K562 (cell line): ENCODE measurements at regions not wholly inside any gene's neighbourhood (a gene's known extent, or its start where the extent isn't known, plus 50 kb on each side); places are given as distances from the start of the nearest gene placed in this dataset.

Experiments used
- ATAC-seq: fragments of 200-7000 bp; cut with Tn5 transposase; 3 replicates; pipeline ENCODE4 v1.9.1; 2020; ENCODE audit warnings: moderate library complexity
- BruUV-seq: library from RNA; stranded (reverse); fragments of 400-500 nt; replicated peaks from 2 replicates; lab custom pipeline; 2021; lab: Mats Ljungman, UMichigan
- CTCF ChIA-PET: fragments of 300-600 bp; formaldehyde crosslinking; extraction: SDS; loops from one replicate; lab custom pipeline; 2021; ENCODE audit warnings: low intra/inter-chr PET ratio; lab: Yijun Ruan, JAX
- POLR2A ChIA-PET: fragments of 300-600, 350-650 bp; sonication (Branson Sonifier 250); formaldehyde crosslinking; extraction: SDS; loops from one replicate; lab custom pipeline; 2021; ENCODE audit warnings: antibody characterized with exemption, inconsistent platforms; lab: Yijun Ruan, JAX
- DNase-seq, 4 experiments: peaks; one replicate each; pipeline versions ENCODE4 v3.0.0 to v3.0.0-alpha.2; 2011 to 2018; ENCODE audit warnings: low spot score in 3 of 4, mixed read lengths in 3 of 4; ENCODE audit errors: extremely low read depth in 1 of 4
- FAIRE-seq: peaks from 2 replicates; lab custom pipeline; 2011; peaks lifted over from hg19 to GRCh38; lab: Jason Lieb, UNC
- H2AFZ ChIP-seq: 2 replicates; pipeline ENCODE4 v1.6.0; 2011; ENCODE audit warnings: low read depth, low read length, control low read depth, inconsistent platforms
- H3K27ac ChIP-seq: fragments of 200-600 bp; 3 replicates; pipeline ENCODE4 v1.8.0; 2011; ENCODE audit warnings: low read depth, mild to moderate bottlenecking, control low read depth, inconsistent platforms, low read length, moderate library complexity, mixed read lengths; ENCODE audit errors: extremely low read depth
- H3K27me3 ChIP-seq, 2 experiments: fragments of 300-600 bp in 1 of 2; 2 replicates in 1 of 2; 3 replicates in 1 of 2; pipeline versions ENCODE4 v1.6.0 to v1.8.0; 2011; ENCODE audit warnings: inconsistent platforms in 2 of 2, low read length in 2 of 2, mild to moderate bottlenecking in 1 of 2, mixed read lengths in 1 of 2, moderate library complexity in 1 of 2; ENCODE audit not compliant: control insufficient read depth in 2 of 2, insufficient read depth in 2 of 2
- H3K36me3 ChIP-seq: fragments of 300-600 bp; 3 replicates; pipeline ENCODE4 v1.8.0; 2011; ENCODE audit warnings: mild to moderate bottlenecking, low read length, inconsistent platforms; ENCODE audit not compliant: control insufficient read depth, insufficient read depth
- H3K4me1 ChIP-seq, 2 experiments: fragments of 200-600 bp in 1 of 2; replicated peaks in 1 of 2; 2 replicates in 1 of 2; 3 replicates in 1 of 2; pipeline versions ENCODE4 v1.5.1 to v1.8.0; 2011; ENCODE audit warnings: inconsistent platforms in 2 of 2, low read length in 2 of 2, mild to moderate bottlenecking in 1 of 2, mixed read lengths in 1 of 2, moderate library complexity in 1 of 2; ENCODE audit not compliant: control insufficient read depth in 2 of 2, insufficient read depth in 2 of 2
- H3K4me2 ChIP-seq: 2 replicates; pipeline ENCODE4 v1.6.1; 2011; ENCODE audit warnings: low read length, control low read depth, inconsistent platforms, mixed read lengths; ENCODE audit not compliant: insufficient read depth
- H3K4me3 ChIP-seq: fragments of 200-600 bp; sonication (generic), shearing (Covaris generic); 2 replicates; pipeline ENCODE4 v1.5.1; 2016; ENCODE audit warnings: control low read depth, inconsistent platforms
- H3K79me2 ChIP-seq: fragments of 200-600 bp; 3 replicates; pipeline ENCODE4 v1.8.0; 2011; ENCODE audit warnings: low read length, inconsistent platforms; ENCODE audit not compliant: control insufficient read depth, insufficient read depth
- H3K9ac ChIP-seq, 2 experiments: 2 replicates each; pipeline versions ENCODE4 v1.6.0 to v1.6.1; 2011; ENCODE audit warnings: low read depth in 2 of 2, low read length in 2 of 2, control low read depth in 1 of 2, inconsistent platforms in 1 of 2, mild to moderate bottlenecking in 1 of 2, mixed read lengths in 1 of 2; ENCODE audit not compliant: insufficient read depth in 1 of 2
- H3K9me1 ChIP-seq: one replicate; pipeline ENCODE4 v1.6.0; 2011; ENCODE audit warnings: inconsistent platforms, mild to moderate bottlenecking, low read length, moderate library complexity; ENCODE audit not compliant: control insufficient read depth, insufficient read depth
- H3K9me3 ChIP-seq: replicated peaks from 2 replicates; pipeline ENCODE4 v1.5.1; 2011; ENCODE audit warnings: low read depth, low read length, inconsistent platforms; ENCODE audit not compliant: control insufficient read depth, insufficient read depth
- H4K20me1 ChIP-seq: replicated peaks from 2 replicates; pipeline ENCODE4 v1.6.1; 2011; ENCODE audit warnings: low read length, inconsistent platforms, mixed read lengths; ENCODE audit not compliant: control insufficient read depth, insufficient read depth
- ARID1B ChIP-seq: fragments of 450-650 bp; IDR thresholded peaks from 2 replicates; pipeline ENCODE4 v1.6.1; 2016; ENCODE audit warnings: antibody characterized with exemption, mild to moderate bottlenecking, inconsistent platforms
- CHD2 ChIP-seq: IDR thresholded peaks from 2 replicates; pipeline ENCODE4 v1.6.1; 2011; ENCODE audit warnings: low read depth, low read length
- ETV6 ChIP-seq, 3 experiments: fragments of 150-350 bp in 1 of 3; sonication (generic) in 1 of 3; formaldehyde crosslinking in 1 of 3; IDR thresholded peaks; 2 replicates each; pipeline versions ENCODE4 v1.6.1 to v1.8.0; 2014 to 2022; ENCODE audit warnings: borderline replicate concordance in 2 of 3, low read depth in 2 of 3, antibody characterized with exemption in 1 of 3, low read length in 1 of 3, mild to moderate bottlenecking in 1 of 3, missing genetic modification reagents in 1 of 3
- HNRNPH1 ChIP-seq: fragments of 200-400 bp; formaldehyde crosslinking; optimal IDR thresholded peaks from 2 replicates; pipeline ENCODE3; 2017; ENCODE audit warnings: low read depth, mild to moderate bottlenecking, low read length, moderate library complexity
- ILK ChIP-seq: fragments of 450-650 bp; IDR thresholded peaks from 2 replicates; pipeline ENCODE4 v1.6.1; 2016; ENCODE audit warnings: missing genetic modification characterization, low read depth, mild to moderate bottlenecking, missing compliant biosample characterization, moderate library complexity, borderline replicate concordance
- IRF2 ChIP-seq: sonication (generic); formaldehyde crosslinking; IDR thresholded peaks from 2 replicates; pipeline ENCODE4 v1.8.1; 2022; ENCODE audit warnings: mild to moderate bottlenecking, missing genetic modification reagents
- KLF13 ChIP-seq: fragments of 450-650 bp; IDR thresholded peaks from 2 replicates; pipeline ENCODE4 v1.6.1; 2016; ENCODE audit warnings: missing genetic modification characterization, low read depth, mild to moderate bottlenecking, missing compliant biosample characterization, moderate library complexity, borderline replicate concordance
- MLLT1 ChIP-seq, 2 experiments: fragments of 450-650 bp; IDR thresholded peaks; 2 replicates each; pipeline ENCODE4 v1.6.1; 2016
- NCOA6 ChIP-seq: fragments of 450-650 bp; IDR thresholded peaks from 2 replicates; pipeline ENCODE4 v1.6.1; 2017; ENCODE audit warnings: mild to moderate bottlenecking
- PTBP1 ChIP-seq: fragments of 200-400 bp; formaldehyde crosslinking; IDR thresholded peaks from 2 replicates; pipeline ENCODE4 v1.6.1; 2017; ENCODE audit warnings: low read depth, low read length
- PTTG1 ChIP-seq: fragments of 450-650 bp; IDR thresholded peaks from 2 replicates; pipeline ENCODE4 v1.6.1; 2016; ENCODE audit warnings: low read depth, mild to moderate bottlenecking, missing genetic modification characterization, missing compliant biosample characterization
- RBM25 ChIP-seq: fragments of 200-400 bp; formaldehyde crosslinking; IDR thresholded peaks from 2 replicates; pipeline ENCODE4 v1.6.1; 2018; ENCODE audit warnings: low read length, low read depth, moderate library complexity; ENCODE audit not compliant: severe bottlenecking
- SRSF1 ChIP-seq: fragments of 200-400 bp; formaldehyde crosslinking; IDR thresholded peaks from 2 replicates; pipeline ENCODE4 v1.6.1; 2017; ENCODE audit warnings: mild to moderate bottlenecking, low read depth, low read length, moderate library complexity
- TAF7 ChIP-seq: fragments of 450-650 bp; IDR thresholded peaks from 2 replicates; pipeline ENCODE4 v1.6.1; 2016; ENCODE audit warnings: missing genetic modification characterization, missing compliant biosample characterization
- TRIM28 ChIP-seq: fragments of 450-650 bp; IDR thresholded peaks from 2 replicates; pipeline ENCODE4 v1.6.1; 2017
- ZNF232 ChIP-seq: sonication (generic); formaldehyde crosslinking; IDR thresholded peaks from 2 replicates; pipeline ENCODE4 v1.8.0; 2022; ENCODE audit warnings: mild to moderate bottlenecking, missing genetic modification reagents
- ZNF324 ChIP-seq: fragments of 250-450 bp; sonication (Bioruptor Pico); IDR thresholded peaks from 2 replicates; pipeline ENCODE4 v1.4.0; 2020; ENCODE audit warnings: mild to moderate bottlenecking
- ZNF41 ChIP-seq: fragments of 250-450 bp; sonication (Bioruptor Pico); conservative IDR thresholded peaks from 2 replicates; pipeline ENCODE4 v1.4.0; 2020; ENCODE audit warnings: mild to moderate bottlenecking
- WGBS: fragments of 100-300 bp; shearing (Covaris generic); methylation state at CpG from one replicate; pipeline ENCODE4 v1.1.6; 2016; ENCODE audit warnings: low coverage, mixed read lengths; ENCODE audit not compliant: insufficient coverage; ENCODE audit errors: missing lambda C conversion rate; 5-methylcytosine and 5-hydroxymethylcytosine counted together
- in situ Hi-C: fragments of 300-500 bp; cut with MboI; formaldehyde crosslinking; loops from 4 replicates; pipeline ENCODE4 v1.15.0; 2018; ENCODE audit warnings: inconsistent platforms, mixed read lengths
- intact Hi-C: fragments of 100-400 bp; cut with micrococcal nuclease; formaldehyde crosslinking; loops from 2 replicates; pipeline ENCODE4 v1.14.2; 2022
- TF ChIP-seq, protein P1 (sequence below): sonication (generic); formaldehyde crosslinking; IDR thresholded peaks from 2 replicates; pipeline ENCODE4 v1.8.0; 2022; ENCODE audit warnings: mild to moderate bottlenecking, missing genetic modification reagents
- TF ChIP-seq, protein P2 (sequence below): fragments of 250-450 bp; sonication (Bioruptor Pico); IDR thresholded peaks from 2 replicates; pipeline ENCODE4 v1.5.0; 2021; ENCODE audit warnings: mild to moderate bottlenecking, borderline replicate concordance

DNA sequence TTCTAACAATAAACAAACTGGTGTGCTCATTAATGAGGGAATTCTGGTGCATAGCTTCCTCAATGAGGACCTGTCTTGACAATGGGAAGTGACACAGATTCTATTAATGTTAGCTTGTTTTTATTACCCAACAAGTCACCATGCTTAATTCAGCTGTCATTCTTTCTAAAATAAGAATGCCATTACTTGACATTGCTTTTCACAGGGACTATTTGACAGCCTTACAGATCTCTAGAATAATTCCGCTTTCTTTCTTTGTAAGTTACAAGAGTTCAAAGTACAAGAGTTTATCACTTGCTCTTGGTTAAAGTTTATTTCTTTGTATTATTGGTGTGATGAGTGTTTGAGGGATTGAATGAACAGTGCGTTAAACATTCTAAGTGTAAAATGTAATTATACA, 127.0 kb upstream of the COL5A2 start:
- Histone ChIP-seq H3K9ac (no peak overlapping the region), H3K9me3 (no peaks in the 10 kb centered on the region), H3K27ac (no peak overlapping the region), H3K4me1 (no peaks in the 10 kb centered on the region), H3K9me1 (no peaks in the 10 kb centered on the region), H3K4me2 (no peak overlapping the region), H3K27me3 (no peaks in the 10 kb centered on the region), H2AFZ (no peak overlapping the region), H3K4me3 (no peak overlapping the region), H4K20me1 (no peaks in the 10 kb centered on the region), H3K79me2 (no peaks in the 10 kb centered on the region), H3K36me3 (no peaks in the 10 kb centered on the region)
- ChIA-PET POLR2A (interaction anchor here (0.8 kb wide), 1 partner anchor 72 kb away, joined by 3 read pairs; no protein-coding TSS in a partner anchor), CTCF (no interaction called here)
- WGBS, result 16% methylated on average over 2 of the region's 2 CpGs
- in situ Hi-C loops (no loop called here), intact Hi-C loops (loop anchor here (10.0 kb wide), 1 partner anchor 108 kb away; no protein-coding TSS in a partner anchor)
- FAIRE-seq (no peak), ATAC-seq (no peak), DNase-seq (no peak)
- BruUV-seq, result no TSS peak
- no peak for TF ChIP-seq ZNF232
- TF ChIP-seq RBM25, result no peak
- no peak for TF ChIP-seq IRF2
- no peak for TF ChIP-seq ETV6 (IDR thresholded peaks at IDR 0.05; ENCODE audit: borderline replicate concordance in 1 of 2, low read depth in 2 of 2, low read length in 1 of 2)
- no peak for TF ChIP-seq ETV6 (CRISPR knock-in tag; IDR thresholded peaks at IDR 0.05; ENCODE audit: borderline replicate concordance)
- TF ChIP-seq ILK (tag), result no peak
- TF ChIP-seq ZNF324 (CRISPR knock-in tag), result no peak
- no peak for TF ChIP-seq TAF7 (tag)
- TF ChIP-seq, protein P1, sequence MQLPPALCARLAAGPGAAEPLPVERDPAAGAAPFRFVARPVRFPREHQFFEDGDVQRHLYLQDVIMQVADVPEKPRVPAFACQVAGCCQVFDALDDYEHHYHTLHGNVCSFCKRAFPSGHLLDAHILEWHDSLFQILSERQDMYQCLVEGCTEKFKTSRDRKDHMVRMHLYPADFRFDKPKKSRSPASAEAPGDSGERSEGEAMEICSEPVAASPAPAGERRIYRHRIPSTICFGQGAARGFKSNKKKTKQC, result no peak
- no peak for TF ChIP-seq ARID1B
- TF ChIP-seq MLLT1 (IDR thresholded peaks at IDR 0.05), result no peak
- no peak for TF ChIP-seq PTTG1 (tag)
- TF ChIP-seq CHD2, result no peak
- TF ChIP-seq NCOA6, result no peak
- TF ChIP-seq, protein P2, sequence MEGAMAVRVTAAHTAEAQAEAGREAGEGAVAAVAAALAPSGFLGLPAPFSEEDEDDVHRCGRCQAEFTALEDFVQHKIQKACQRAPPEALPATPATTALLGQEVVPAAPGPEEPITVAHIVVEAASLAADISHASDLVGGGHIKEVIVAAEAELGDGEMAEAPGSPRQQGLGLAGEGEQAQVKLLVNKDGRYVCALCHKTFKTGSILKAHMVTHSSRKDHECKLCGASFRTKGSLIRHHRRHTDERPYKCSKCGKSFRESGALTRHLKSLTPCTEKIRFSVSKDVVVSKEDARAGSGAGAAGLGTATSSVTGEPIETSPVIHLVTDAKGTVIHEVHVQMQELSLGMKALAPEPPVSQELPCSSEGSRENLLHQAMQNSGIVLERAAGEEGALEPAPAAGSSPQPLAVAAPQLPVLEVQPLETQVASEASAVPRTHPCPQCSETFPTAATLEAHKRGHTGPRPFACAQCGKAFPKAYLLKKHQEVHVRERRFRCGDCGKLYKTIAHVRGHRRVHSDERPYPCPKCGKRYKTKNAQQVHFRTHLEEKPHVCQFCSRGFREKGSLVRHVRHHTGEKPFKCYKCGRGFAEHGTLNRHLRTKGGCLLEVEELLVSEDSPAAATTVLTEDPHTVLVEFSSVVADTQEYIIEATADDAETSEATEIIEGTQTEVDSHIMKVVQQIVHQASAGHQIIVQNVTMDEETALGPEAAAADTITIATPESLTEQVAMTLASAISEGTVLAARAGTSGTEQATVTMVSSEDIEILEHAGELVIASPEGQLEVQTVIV (CRISPR knock-in tag), result no peak
- no peak for TF ChIP-seq PTBP1
- TF ChIP-seq TRIM28, result no peak
- TF ChIP-seq KLF13 (tag), result no peak
- no peak for TF ChIP-seq ZNF41 (CRISPR knock-in tag)
- no peak for TF ChIP-seq HNRNPH1
- TF ChIP-seq SRSF1, result no peak
